GM20431 (cell line): ENCODE measurements at regions not wholly inside any gene's neighbourhood (a gene's known extent, or its start where the extent isn't known, plus 50 kb on each side); places are given as distances from the start of the nearest gene placed in this dataset.

ENCODE experiments used
- in situ Hi-C: fragments of 300-500 bp; cut with MseI, MboI; formaldehyde crosslinking; loops from one replicate; pipeline ENCODE4 v1.15.0; 2020; ENCODE audit warnings: low sequenced_read_pairs; ENCODE audit not compliant: unreplicated experiment

- in situ Hi-C loops = no loop called here
Measured at GRCh38 chr16:72372087-72373045, 200.4 kb upstream of the PMFBP1 start.

GRCh38 chr16:72371307-72372086 is 199.5 kb upstream of the PMFBP1 start:
- in situ Hi-C loops = no loop called here

GRCh38 chr16:72369274-72369673 is 197.3 kb upstream of the PMFBP1 start:
- in situ Hi-C loops = no loop called here

GRCh38 chr16:72367851-72368250 is 195.9 kb upstream of the PMFBP1 start:
- in situ Hi-C loops = no loop called here

GRCh38 chr16:72362973-72363372 is 191.0 kb upstream of the PMFBP1 start:
- in situ Hi-C loops = no loop called here

GRCh38 chr16:72362476-72362875 is 190.5 kb upstream of the PMFBP1 start:
- in situ Hi-C loops = no loop called here

GRCh38 chr16:72357910-72358309 is 186.0 kb upstream of the PMFBP1 start:
- in situ Hi-C loops = no loop called here

GRCh38 chr16:72355561-72355960 is 183.6 kb upstream of the PMFBP1 start:
- in situ Hi-C loops = no loop called here

GRCh38 chr16:72349719-72350118 is 177.8 kb upstream of the PMFBP1 start:
- in situ Hi-C loops = no loop called here

GRCh38 chr16:72332926-72333325 is 161.0 kb upstream of the PMFBP1 start:
- in situ Hi-C loops = no loop called here

GRCh38 chr16:72324578-72324977 is 152.6 kb upstream of the PMFBP1 start:
- in situ Hi-C loops = no loop called here

- in situ Hi-C loops = no loop called here
Measured at GRCh38 chr16:72317446-72317845, 145.5 kb upstream of the PMFBP1 start.

- in situ Hi-C loops = no loop called here
Measured at GRCh38 chr16:72313903-72314302, 141.9 kb upstream of the PMFBP1 start.

- in situ Hi-C loops = no loop called here
Measured at GRCh38 chr16:72312828-72313227, 140.9 kb upstream of the PMFBP1 start.

GRCh38 chr16:72311426-72311825 is 139.5 kb upstream of the PMFBP1 start:
- in situ Hi-C loops = no loop called here

GRCh38 chr16:72309001-72309400 is 137.0 kb upstream of the PMFBP1 start:
- in situ Hi-C loops = no loop called here

GRCh38 chr16:72308396-72308795 is 136.4 kb upstream of the PMFBP1 start:
- in situ Hi-C loops = no loop called here

GRCh38 chr16:72302332-72302731 is 130.4 kb upstream of the PMFBP1 start:
- in situ Hi-C loops = no loop called here

GRCh38 chr16:72301523-72302236 is 129.7 kb upstream of the PMFBP1 start:
- in situ Hi-C loops = no loop called here

- in situ Hi-C loops = no loop called here
Measured at GRCh38 chr16:72300892-72301291, 128.9 kb upstream of the PMFBP1 start.
